HT1080 (cell line): ENCODE measurements at regions not wholly inside any gene's neighbourhood (a gene's known extent, or its start where the extent isn't known, plus 50 kb on each side); places are given as distances from the start of the nearest gene placed in this dataset.

ENCODE experiments used
- DNase-seq: peaks from one replicate; pipeline ENCODE4 v3.0.0-alpha.2; 2015; ENCODE audit warnings: low read depth

DNA sequence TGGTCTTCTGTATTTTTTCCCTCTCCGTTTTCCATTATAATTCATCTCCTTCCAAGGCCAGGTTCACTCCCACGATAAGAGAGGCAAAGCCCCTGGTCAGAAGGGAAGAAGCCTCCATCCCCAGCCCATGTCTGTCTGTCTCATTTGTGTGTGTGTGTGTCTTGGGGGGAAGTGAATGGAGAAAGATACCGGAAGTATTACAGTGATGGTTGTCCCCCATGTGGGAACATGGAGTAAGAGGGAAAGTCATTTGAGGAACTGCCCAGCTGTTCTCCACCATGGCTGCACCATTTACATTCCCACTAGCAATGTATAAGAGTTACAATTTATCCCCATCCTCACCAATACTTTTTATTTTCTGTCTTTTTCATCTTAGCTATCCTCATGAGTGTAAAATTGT, 113.6 kb upstream of the ATP8B1 start:
- DNase-seq, result no peak

DNA sequence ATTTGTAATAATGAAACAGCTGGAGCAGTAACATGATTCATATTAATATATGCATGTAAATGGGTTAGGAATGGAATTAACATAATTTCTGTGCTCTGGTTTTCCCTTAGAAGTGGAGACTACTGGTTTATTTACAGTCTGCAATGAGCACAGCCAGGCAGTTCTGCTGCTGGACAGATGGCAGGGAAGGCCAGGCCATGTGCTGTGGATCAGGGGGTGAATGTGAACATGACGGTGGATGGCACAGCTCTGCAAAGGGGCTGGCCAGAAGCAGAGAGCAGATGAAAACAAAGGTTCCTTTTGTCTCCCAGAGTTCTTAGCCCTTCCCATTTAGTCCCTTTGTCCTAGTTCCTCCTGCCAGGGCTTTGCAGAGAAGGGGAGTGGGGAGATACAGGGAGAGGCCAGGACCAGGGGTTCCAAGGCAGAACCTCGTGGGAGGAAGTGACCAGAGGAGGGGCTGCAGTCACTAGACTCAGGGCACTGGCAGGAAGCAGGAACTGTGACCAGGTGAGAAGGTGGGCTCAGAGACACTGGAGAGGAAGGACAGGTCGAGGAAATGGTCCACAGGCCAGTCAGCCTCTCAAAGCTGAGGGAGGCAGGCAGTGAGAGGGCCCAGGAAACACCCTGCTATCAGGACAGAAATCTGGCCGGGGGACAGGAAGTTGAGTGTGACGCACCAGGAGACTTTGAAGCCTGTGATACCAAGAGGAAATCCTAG, 112.9 kb upstream of the ATP8B1 start:
- no peak for DNase-seq

GRCh38 chr18:57915248-57915647, 112.1 kb upstream of the ATP8B1 start:
- no peak for DNase-seq

- no peak for DNase-seq
These were observed 110.6 kb upstream of the ATP8B1 start for GRCh38 chr18:57913686-57914085.

- no peak for DNase-seq
These were observed 107.7 kb upstream of the ATP8B1 start for GRCh38 chr18:57910817-57911216.

- DNase-seq, result no peak
These were observed 107.0 kb upstream of the ATP8B1 start for GRCh38 chr18:57910134-57910533.

- peak; percentile 42 for DNase-seq
These were observed 106.5 kb upstream of the ATP8B1 start for GRCh38 chr18:57909620-57910019.

- DNase-seq, result no peak
These were observed 105.0 kb upstream of the ATP8B1 start for GRCh38 chr18:57908092-57908491.

GRCh38 chr18:57907550-57907949, 104.4 kb upstream of the ATP8B1 start:
- DNase-seq, result no peak

DNA sequence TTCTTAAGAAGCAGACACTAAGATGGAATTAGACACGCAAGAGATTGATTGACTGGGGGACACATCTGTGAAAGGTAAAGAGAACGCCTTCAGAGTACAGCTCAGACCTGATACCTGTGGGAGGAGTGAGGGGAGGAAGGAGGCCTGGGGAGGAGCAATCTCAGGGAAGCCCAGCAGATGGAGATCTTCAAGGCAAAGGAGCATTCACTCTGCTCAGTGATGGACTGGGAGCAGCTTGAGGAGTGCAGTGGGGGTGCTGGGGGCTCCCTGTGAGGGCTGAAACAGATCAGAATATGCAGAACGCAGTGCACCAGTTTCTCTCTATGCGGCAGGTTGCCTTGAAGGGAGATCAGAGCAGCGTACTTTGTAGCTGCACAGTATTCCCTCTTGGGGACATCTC, 103.7 kb upstream of the ATP8B1 start:
- DNase-seq, result no peak

- no peak for DNase-seq
These were observed 101.4 kb upstream of the ATP8B1 start for GRCh38 chr18:57904535-57904934.

- DNase-seq, result no peak
These were observed 99.6 kb upstream of the ATP8B1 start for GRCh38 chr18:57902721-57903120.

- peak; percentile 86 for DNase-seq
These were observed 98.9 kb upstream of the ATP8B1 start for GRCh38 chr18:57901825-57902589.

- DNase-seq, result peak; percentile 53
These were observed 97.9 kb upstream of the ATP8B1 start for GRCh38 chr18:57900906-57901435.

- DNase-seq, result peak; percentile 83
These were observed 95.5 kb upstream of the ATP8B1 start for GRCh38 chr18:57898506-57899124.

GRCh38 chr18:57895182-57895581, 92.1 kb upstream of the ATP8B1 start:
- no peak for DNase-seq

- DNase-seq, result no peak
These were observed 88.7 kb upstream of the ATP8B1 start for GRCh38 chr18:57891707-57892391.

- no peak for DNase-seq
These were observed 87.2 kb upstream of the ATP8B1 start for GRCh38 chr18:57890266-57890665.

- no peak for DNase-seq
These were observed 86.7 kb upstream of the ATP8B1 start for GRCh38 chr18:57889841-57890240.

- DNase-seq, result no peak
These were observed 84.6 kb upstream of the ATP8B1 start for GRCh38 chr18:57887543-57888383.

GRCh38 chr18:57885931-57886330, 82.8 kb upstream of the ATP8B1 start:
- no peak for DNase-seq
